Nephron (organoid): ENCODE measurements at regions not wholly inside any gene's neighbourhood (a gene's known extent, or its start where the extent isn't known, plus 50 kb on each side); places are given as distances from the start of the nearest gene placed in this dataset.

Experiments used
- H3K27ac Mint-ChIP-seq, 3 experiments: 2 replicates each; pipeline ENCODE4 v1.8.0; 2020; ENCODE audit warnings: mixed read lengths in 3 of 3, mild to moderate bottlenecking in 2 of 3, moderate library complexity in 1 of 3
- H3K27me3 Mint-ChIP-seq: 2 replicates; pipeline ENCODE4 v1.8.0; 2021; ENCODE audit warnings: low read depth, mild to moderate bottlenecking, moderate library complexity, mixed read lengths
- H3K36me3 Mint-ChIP-seq: 2 replicates; pipeline ENCODE4 v1.8.0; 2020; ENCODE audit warnings: low read depth, mixed read lengths
- H3K4me1 Mint-ChIP-seq: 2 replicates; pipeline ENCODE4 v1.8.0; 2020; ENCODE audit warnings: mixed read lengths
- H3K4me3 Mint-ChIP-seq, 3 experiments: 2 replicates each; pipeline ENCODE4 v1.8.0; 2020; ENCODE audit warnings: mild to moderate bottlenecking in 3 of 3, mixed read lengths in 3 of 3, moderate library complexity in 2 of 3
- H3K9me3 Mint-ChIP-seq: 2 replicates; pipeline ENCODE4 v1.8.0; 2020; ENCODE audit warnings: mixed read lengths
- CTCF ChIP-seq, 3 experiments: fragments of 200-600 bp; sonication (generic); IDR thresholded peaks; one replicate each; pipeline ENCODE4 v1.5.0; 2021; ENCODE audit warnings: antibody characterized with exemption in 3 of 3; ENCODE audit not compliant: unreplicated experiment in 3 of 3

DNA sequence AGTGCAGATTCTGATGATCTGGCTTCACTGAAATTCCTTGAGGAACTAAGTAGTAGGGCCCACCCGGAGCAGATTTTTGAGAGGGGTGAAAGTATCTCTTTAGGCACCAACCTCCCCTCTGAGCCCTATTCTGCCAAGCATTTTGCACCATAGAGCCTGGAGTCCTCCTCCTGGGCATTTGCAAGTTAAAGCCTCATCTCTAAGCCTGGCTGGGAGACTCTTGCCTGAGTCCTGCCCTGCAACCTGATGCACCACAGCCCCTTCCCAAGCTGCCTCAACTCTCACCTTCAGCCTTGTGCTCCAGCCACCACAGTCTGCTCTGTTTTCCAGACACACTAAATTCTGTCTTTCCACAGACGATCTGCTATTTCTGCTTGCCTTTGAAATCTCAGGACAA is 79.6 kb upstream of the PKDCC start:
- no peaks in the 10 kb centered on the region for H3K9me3 Mint-ChIP-seq
- no peak for TF ChIP-seq CTCF (IDR thresholded peaks at IDR 0.05; ENCODE audit: unreplicated experiment in 3 of 3)
- peaks cover 81% of the 10 kb centered on the region for H3K4me1 Mint-ChIP-seq
- H3K27me3 Mint-ChIP-seq: no peaks in the 10 kb centered on the region
- peak overlapping the region; percentile 69 to 98 (median 80) for H3K27ac Mint-ChIP-seq
- H3K36me3 Mint-ChIP-seq: no peaks in the 10 kb centered on the region
- peak overlapping the region in 1 of 3 experiments; percentile 0 for H3K4me3 Mint-ChIP-seq

DNA sequence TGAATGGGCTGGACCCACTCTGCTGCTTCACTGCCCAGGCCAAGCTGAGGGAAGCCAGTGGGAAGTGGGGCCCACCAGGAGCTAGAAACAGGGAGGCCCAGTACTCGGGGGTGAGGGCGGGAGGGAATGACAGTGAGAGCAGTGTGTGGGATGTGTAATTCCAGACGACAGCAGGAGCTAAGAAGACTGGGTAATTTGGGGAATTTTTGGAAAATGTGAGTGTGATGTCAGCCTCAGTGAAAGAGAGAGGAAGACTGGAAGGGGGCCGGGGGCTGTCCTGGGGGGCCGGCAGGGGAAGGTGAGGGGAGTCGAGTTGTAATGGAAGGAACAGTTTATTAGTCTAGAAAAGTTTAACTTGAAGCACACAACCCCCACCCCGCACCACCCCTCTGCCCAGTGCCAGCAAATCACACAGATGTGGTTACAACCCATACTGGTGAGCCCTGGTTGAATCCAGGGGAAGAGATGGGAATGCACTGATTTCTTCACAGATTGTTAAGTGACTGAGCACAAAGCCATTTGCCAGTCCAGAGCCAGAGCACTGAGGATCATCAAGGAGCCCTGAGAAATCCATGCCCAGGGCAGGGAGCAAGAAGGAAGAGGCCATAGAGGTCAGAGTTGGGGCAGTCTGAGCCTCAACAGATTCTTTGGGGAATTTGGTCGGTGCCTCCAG is 76.7 kb upstream of the PKDCC start:
- peak overlapping the region; percentile 72 to 92 (median 73) for H3K27ac Mint-ChIP-seq
- H3K4me3 Mint-ChIP-seq: no peak overlapping the region
- no peaks in the 10 kb centered on the region for H3K36me3 Mint-ChIP-seq
- H3K9me3 Mint-ChIP-seq: peaks cover 2% of the 10 kb centered on the region
- H3K27me3 Mint-ChIP-seq: no peaks in the 10 kb centered on the region
- no peak for TF ChIP-seq CTCF (IDR thresholded peaks at IDR 0.05; ENCODE audit: unreplicated experiment in 3 of 3)
- peaks cover 58% of the 10 kb centered on the region for H3K4me1 Mint-ChIP-seq

- H3K36me3 Mint-ChIP-seq: no peaks in the 10 kb centered on the region
- TF ChIP-seq CTCF (IDR thresholded peaks at IDR 0.05; ENCODE audit: unreplicated experiment in 3 of 3): no peak
- no peak overlapping the region for H3K4me3 Mint-ChIP-seq
- H3K9me3 Mint-ChIP-seq: peaks cover 2% of the 10 kb centered on the region
- peaks cover 50% of the 10 kb centered on the region for H3K4me1 Mint-ChIP-seq
- no peaks in the 10 kb centered on the region for H3K27me3 Mint-ChIP-seq
- H3K27ac Mint-ChIP-seq: peak overlapping the region in 2 of 3 experiments; percentile 63 to 84
Observed at GRCh38 chr2:41972179-41972578, 75.6 kb upstream of the PKDCC start.

GRCh38 chr2:41972819-41973218 is 75.0 kb upstream of the PKDCC start:
- Mint-ChIP-seq H3K36me3 (no peaks in the 10 kb centered on the region), H3K9me3 (peaks cover 2% of the 10 kb centered on the region), H3K27ac (peak overlapping the region in 2 of 3 experiments; percentile 78 to 84), H3K27me3 (no peaks in the 10 kb centered on the region), H3K4me1 (peaks cover 43% of the 10 kb centered on the region), H3K4me3 (no peak overlapping the region)
- no peak for TF ChIP-seq CTCF (IDR thresholded peaks at IDR 0.05; ENCODE audit: unreplicated experiment in 3 of 3)

DNA sequence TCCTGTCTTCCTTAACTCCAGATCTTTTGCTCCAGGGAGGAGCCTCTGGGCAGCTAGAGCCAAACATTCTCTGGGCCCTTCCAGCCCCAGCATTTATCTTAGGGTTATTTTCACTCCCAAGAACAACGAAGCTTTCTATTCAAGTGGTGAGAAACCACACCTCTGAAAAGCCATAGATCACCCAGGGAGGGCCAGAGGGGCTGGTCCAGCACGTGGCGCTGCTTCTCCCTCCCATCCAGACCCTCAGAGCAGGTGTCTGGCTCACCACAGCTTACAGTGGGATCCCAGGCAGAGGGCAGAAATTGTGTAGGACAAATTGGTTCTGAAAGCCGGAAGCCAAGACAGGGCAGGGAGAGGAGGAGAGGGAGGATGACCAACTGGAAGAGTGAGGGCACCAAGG is 74.0 kb upstream of the PKDCC start:
- peaks cover 34% of the 10 kb centered on the region for H3K4me1 Mint-ChIP-seq
- H3K27ac Mint-ChIP-seq: peak overlapping the region in 1 of 3 experiments; percentile 83
- H3K4me3 Mint-ChIP-seq: no peak overlapping the region
- TF ChIP-seq CTCF (IDR thresholded peaks at IDR 0.05; ENCODE audit: unreplicated experiment in 3 of 3): no peak
- no peaks in the 10 kb centered on the region for H3K36me3 Mint-ChIP-seq
- peaks cover 4% of the 10 kb centered on the region for H3K9me3 Mint-ChIP-seq
- no peaks in the 10 kb centered on the region for H3K27me3 Mint-ChIP-seq

DNA sequence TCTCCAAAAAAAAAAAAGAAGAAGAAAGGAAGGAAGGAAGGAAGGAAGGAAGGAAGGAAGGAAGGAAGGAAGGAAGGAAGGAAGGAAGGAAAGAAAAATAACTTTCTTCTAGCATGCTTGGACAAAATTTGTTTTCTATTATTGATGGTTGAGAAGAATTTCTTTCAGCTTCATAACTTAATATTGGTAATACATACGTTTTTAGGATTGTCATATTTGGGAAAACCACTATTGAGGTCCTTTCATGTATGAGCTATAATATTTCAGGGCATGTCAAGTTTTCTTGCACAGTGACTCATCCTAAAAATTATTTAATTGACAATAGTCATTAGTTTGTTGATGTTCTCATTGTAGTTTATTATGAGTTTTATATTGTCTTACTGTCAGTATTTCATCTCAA is 66.4 kb upstream of the PKDCC start:
- no peak overlapping the region for H3K27ac Mint-ChIP-seq
- TF ChIP-seq CTCF (IDR thresholded peaks at IDR 0.05; ENCODE audit: unreplicated experiment in 3 of 3): no peak
- no peaks in the 10 kb centered on the region for H3K36me3 Mint-ChIP-seq
- no peak overlapping the region for H3K4me3 Mint-ChIP-seq
- H3K4me1 Mint-ChIP-seq: peaks cover 24% of the 10 kb centered on the region
- H3K27me3 Mint-ChIP-seq: no peaks in the 10 kb centered on the region
- H3K9me3 Mint-ChIP-seq: peaks cover 3% of the 10 kb centered on the region
